SU-DHL-6 (cell line): ENCODE measurements at regions not wholly inside any gene's neighbourhood (a gene's known extent, or its start where the extent isn't known, plus 50 kb on each side); places are given as distances from the start of the nearest gene placed in this dataset.
A peak's percentile ranks its signal among the peaks of the same experiment; 100 is the strongest.

Experiments
- H2AFZ ChIP-seq: fragments of 200-600 bp; sonication (generic); 2 replicates; pipeline ENCODE4 v1.6.1; 2014; ENCODE audit warnings: low read depth, mild to moderate bottlenecking, moderate library complexity, mixed read lengths, antibody characterized with exemption, low read length; ENCODE audit not compliant: severe bottlenecking
- H3F3A ChIP-seq: fragments of 200-600 bp; shearing (Covaris generic); 2 replicates; pipeline ENCODE4 v1.6.0; 2016; ENCODE audit warnings: antibody characterized with exemption, mild to moderate bottlenecking; ENCODE audit not compliant: insufficient read depth
- H3K27ac ChIP-seq: fragments of 200-600 bp; sonication (generic); 2 replicates; pipeline ENCODE4 v1.5.1; 2016; ENCODE audit warnings: low read depth, mild to moderate bottlenecking, low read length, moderate library complexity, mixed read lengths
- H3K27me3 ChIP-seq: fragments of 200-600 bp; sonication (generic), shearing (Covaris generic); 2 replicates; pipeline ENCODE4 v1.6.0; 2014; ENCODE audit warnings: mild to moderate bottlenecking, low read length
- H3K36me3 ChIP-seq: fragments of 200-600 bp; sonication (generic); 2 replicates; pipeline ENCODE4 v1.6.1; 2014; ENCODE audit warnings: mild to moderate bottlenecking, low read length, mixed read lengths
- H3K4me2 ChIP-seq: fragments of 300-600, 200-600 bp; shearing (Covaris generic), sonication (generic); 2 replicates; pipeline ENCODE4 v1.6.0; 2014; ENCODE audit warnings: low read length, low read depth, mild to moderate bottlenecking; ENCODE audit not compliant: poor library complexity, severe bottlenecking
- H3K4me3 ChIP-seq: fragments of 200-600 bp; sonication (generic); 2 replicates; pipeline ENCODE4 v1.5.1; 2014; ENCODE audit warnings: antibody characterized with exemption, low read length, mild to moderate bottlenecking, mixed read lengths; ENCODE audit not compliant: insufficient read depth, poor library complexity, severe bottlenecking
- H3K79me2 ChIP-seq: fragments of 200-600 bp; sonication (generic); 2 replicates; pipeline ENCODE4 v1.6.1; 2014; ENCODE audit warnings: mild to moderate bottlenecking, low read length, moderate library complexity; ENCODE audit not compliant: insufficient read depth
- H3K9ac ChIP-seq: fragments of 200-600 bp; sonication (generic); 2 replicates; pipeline ENCODE4 v1.7.0; 2014; ENCODE audit warnings: mild to moderate bottlenecking, low read length
- H3K9me2 ChIP-seq: fragments of 200-600 bp; sonication (generic); replicated peaks from 2 replicates; pipeline ENCODE4 v1.6.1; 2014; ENCODE audit warnings: low read length; ENCODE audit not compliant: insufficient read depth
- H3K9me3 ChIP-seq: fragments of 200-600 bp; sonication (generic); 2 replicates; pipeline ENCODE4 v1.6.1; 2014; ENCODE audit warnings: low read length, mixed read lengths; ENCODE audit not compliant: insufficient read depth
- H4K20me1 ChIP-seq: fragments of 200-600 bp; sonication (generic); 2 replicates; pipeline ENCODE4 v1.6.1; 2014; ENCODE audit warnings: low read depth, mild to moderate bottlenecking, antibody characterized with exemption, low read length, moderate library complexity, mixed read lengths
- CTCF ChIP-seq: fragments of 200-600 bp; sonication (generic); IDR thresholded peaks from one replicate; pipeline ENCODE4 v1.5.1; 2017; ENCODE audit warnings: antibody characterized with exemption, mild to moderate bottlenecking, low read length, moderate library complexity; ENCODE audit not compliant: insufficient read depth, poor library complexity, severe bottlenecking
- EZH2phosphoT487 ChIP-seq: fragments of 200-600 bp; sonication (generic), shearing (Covaris generic); conservative IDR thresholded peaks from 2 replicates; pipeline ENCODE4 v1.6.1; 2018; ENCODE audit warnings: mild to moderate bottlenecking, antibody characterized with exemption, low read length, moderate library complexity, mixed read lengths

DNA sequence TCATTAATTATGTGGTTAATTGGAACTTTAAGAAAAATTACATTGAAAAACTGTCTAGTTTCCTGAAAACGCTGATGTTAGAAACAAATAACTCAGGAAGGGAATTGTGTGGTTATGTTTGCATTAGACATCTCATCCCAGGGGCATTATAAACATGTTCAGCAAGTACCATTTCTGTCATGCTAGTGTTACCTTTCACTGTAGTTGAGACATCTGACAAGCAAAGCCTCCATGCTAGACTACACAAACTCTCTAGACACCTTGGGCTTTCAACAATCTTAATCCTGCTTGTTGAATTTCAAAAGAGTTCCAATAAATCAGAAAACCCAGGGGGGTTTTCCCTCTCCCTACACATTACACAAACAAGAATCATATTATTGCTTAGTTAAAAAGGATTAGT is 536.8 kb downstream of the KCNT2 start:
- TF ChIP-seq CTCF = no peak
- TF ChIP-seq EZH2phosphoT487 = no peak
- Histone ChIP-seq H3K9me3 (no peaks in the 10 kb centered on the region), H3K9me2 (no peaks in the 10 kb centered on the region), H3K36me3 (no peaks in the 10 kb centered on the region), H3K9ac (no peak overlapping the region), H3K4me2 (no peak overlapping the region), H2AFZ (peak overlapping the region; percentile 2), H4K20me1 (no peaks in the 10 kb centered on the region), H3K27ac (no peak overlapping the region), H3F3A (no peaks in the 10 kb centered on the region), H3K79me2 (no peaks in the 10 kb centered on the region), H3K4me3 (no peak overlapping the region), H3K27me3 (no peaks in the 10 kb centered on the region)

DNA sequence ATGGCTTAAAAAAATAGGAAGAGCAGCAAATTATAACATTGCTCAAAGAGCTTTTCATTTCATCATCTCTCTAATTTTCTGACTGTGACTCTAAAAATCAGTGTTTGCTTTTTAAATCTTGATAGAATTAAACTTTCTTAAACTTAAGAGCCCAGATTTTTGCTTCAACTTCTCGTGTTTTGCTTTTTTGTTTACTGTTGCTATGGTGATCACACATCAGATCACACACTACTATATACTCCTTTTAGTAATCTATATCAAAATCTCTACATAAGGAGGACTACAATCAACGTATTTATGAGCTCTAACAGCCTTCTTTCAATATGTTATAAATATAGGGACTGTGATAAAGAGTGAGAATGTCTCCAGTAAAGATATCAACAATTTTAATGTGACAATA is 537.3 kb downstream of the KCNT2 start:
- H3K27me3 ChIP-seq = no peaks in the 10 kb centered on the region
- no peak overlapping the region for H3K4me3 ChIP-seq
- no peak for TF ChIP-seq EZH2phosphoT487
- H3K4me2 ChIP-seq = no peak overlapping the region
- no peaks in the 10 kb centered on the region for H3F3A ChIP-seq
- no peaks in the 10 kb centered on the region for H3K9me3 ChIP-seq
- H3K9ac ChIP-seq = no peak overlapping the region
- no peaks in the 10 kb centered on the region for H3K79me2 ChIP-seq
- H2AFZ ChIP-seq = peak overlapping the region; percentile 2
- no peaks in the 10 kb centered on the region for H3K9me2 ChIP-seq
- H4K20me1 ChIP-seq = no peaks in the 10 kb centered on the region
- no peak overlapping the region for H3K27ac ChIP-seq
- no peaks in the 10 kb centered on the region for H3K36me3 ChIP-seq

GRCh38 chr1:196063952-196064351 is 544.3 kb downstream of the KCNT2 start:
- Histone ChIP-seq H3K36me3 (no peaks in the 10 kb centered on the region), H3K79me2 (no peaks in the 10 kb centered on the region), H3F3A (no peaks in the 10 kb centered on the region), H3K27me3 (no peaks in the 10 kb centered on the region), H3K9me2 (no peaks in the 10 kb centered on the region), H3K4me3 (no peak overlapping the region), H3K9me3 (no peaks in the 10 kb centered on the region), H2AFZ (no peak overlapping the region), H4K20me1 (no peaks in the 10 kb centered on the region), H3K9ac (no peak overlapping the region), H3K4me2 (no peak overlapping the region), H3K27ac (no peak overlapping the region)
- TF ChIP-seq CTCF = no peak
- TF ChIP-seq EZH2phosphoT487 = no peak

- no peak overlapping the region for H3K4me2 ChIP-seq
- no peak overlapping the region for H3K27ac ChIP-seq
- no peaks in the 10 kb centered on the region for H3K9me2 ChIP-seq
- H3F3A ChIP-seq = no peaks in the 10 kb centered on the region
- no peaks in the 10 kb centered on the region for H4K20me1 ChIP-seq
- H2AFZ ChIP-seq = no peak overlapping the region
- H3K9me3 ChIP-seq = no peaks in the 10 kb centered on the region
- no peaks in the 10 kb centered on the region for H3K27me3 ChIP-seq
- H3K36me3 ChIP-seq = no peaks in the 10 kb centered on the region
- H3K4me3 ChIP-seq = no peak overlapping the region
- H3K79me2 ChIP-seq = no peaks in the 10 kb centered on the region
- no peak for TF ChIP-seq EZH2phosphoT487
- H3K9ac ChIP-seq = no peak overlapping the region
Observed at GRCh38 chr1:196063294-196063693, 544.9 kb downstream of the KCNT2 start.
